GM10266 (cell line): ENCODE measurements at regions not wholly inside any gene's neighbourhood (a gene's known extent, or its start where the extent isn't known, plus 50 kb on each side); places are given as distances from the start of the nearest gene placed in this dataset.

Source experiments
- DNase-seq: peaks from one replicate; pipeline ENCODE4 v3.0.0; 2012; ENCODE audit errors: extremely low spot score
- TF ChIP-seq, protein P1 (sequence below): IDR thresholded peaks from 2 replicates; pipeline ENCODE4 v1.5.1; 2012; ENCODE audit warnings: mild to moderate bottlenecking, low read depth; ENCODE audit not compliant: control insufficient read depth, insufficient read depth; ENCODE audit errors: missing control alignments

DNA sequence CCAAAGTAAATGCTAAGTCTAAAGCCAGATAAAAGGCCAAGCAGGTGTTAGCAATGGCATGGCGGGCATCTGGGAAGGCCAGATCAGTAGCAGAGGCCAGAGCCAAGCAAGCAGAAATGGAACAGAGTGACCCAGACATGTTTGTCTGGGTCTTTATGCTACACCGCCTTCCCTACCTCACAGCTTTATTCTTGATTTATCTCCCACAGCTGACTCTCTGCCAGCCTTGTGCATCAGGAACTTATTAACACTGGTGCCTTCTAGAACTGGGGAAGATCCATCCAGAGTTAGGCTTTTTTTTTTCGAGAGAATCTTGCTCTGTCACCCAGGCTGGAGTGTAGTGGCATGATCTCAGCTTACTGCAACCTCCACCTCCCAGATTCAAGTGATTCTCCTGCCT is 112.5 kb upstream of the SLC44A1 start:
- TF ChIP-seq, protein P1, sequence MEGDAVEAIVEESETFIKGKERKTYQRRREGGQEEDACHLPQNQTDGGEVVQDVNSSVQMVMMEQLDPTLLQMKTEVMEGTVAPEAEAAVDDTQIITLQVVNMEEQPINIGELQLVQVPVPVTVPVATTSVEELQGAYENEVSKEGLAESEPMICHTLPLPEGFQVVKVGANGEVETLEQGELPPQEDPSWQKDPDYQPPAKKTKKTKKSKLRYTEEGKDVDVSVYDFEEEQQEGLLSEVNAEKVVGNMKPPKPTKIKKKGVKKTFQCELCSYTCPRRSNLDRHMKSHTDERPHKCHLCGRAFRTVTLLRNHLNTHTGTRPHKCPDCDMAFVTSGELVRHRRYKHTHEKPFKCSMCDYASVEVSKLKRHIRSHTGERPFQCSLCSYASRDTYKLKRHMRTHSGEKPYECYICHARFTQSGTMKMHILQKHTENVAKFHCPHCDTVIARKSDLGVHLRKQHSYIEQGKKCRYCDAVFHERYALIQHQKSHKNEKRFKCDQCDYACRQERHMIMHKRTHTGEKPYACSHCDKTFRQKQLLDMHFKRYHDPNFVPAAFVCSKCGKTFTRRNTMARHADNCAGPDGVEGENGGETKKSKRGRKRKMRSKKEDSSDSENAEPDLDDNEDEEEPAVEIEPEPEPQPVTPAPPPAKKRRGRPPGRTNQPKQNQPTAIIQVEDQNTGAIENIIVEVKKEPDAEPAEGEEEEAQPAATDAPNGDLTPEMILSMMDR = no peak
- DNase-seq = no peak

DNA sequence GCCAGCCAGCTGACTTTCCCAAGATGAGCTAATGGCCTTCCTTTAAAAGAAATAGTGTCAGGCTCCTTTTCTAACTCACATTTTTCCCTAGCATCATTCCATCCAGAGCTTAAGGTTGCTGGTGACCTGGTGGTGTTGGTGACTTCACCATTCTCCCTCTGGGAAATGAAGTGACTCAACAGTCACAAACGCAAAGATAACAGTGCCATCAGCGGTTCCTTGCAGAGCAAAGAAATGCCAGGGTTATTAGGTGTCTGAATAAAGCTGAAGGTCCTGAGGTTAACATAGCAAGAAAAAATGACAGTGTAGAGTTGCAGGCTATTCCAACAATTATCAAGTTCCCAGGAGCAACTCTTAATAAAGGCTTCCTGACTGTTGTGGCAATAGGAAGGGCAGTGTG is 111.8 kb upstream of the SLC44A1 start:
- TF ChIP-seq, protein P1 = no peak
- no peak for DNase-seq

DNA sequence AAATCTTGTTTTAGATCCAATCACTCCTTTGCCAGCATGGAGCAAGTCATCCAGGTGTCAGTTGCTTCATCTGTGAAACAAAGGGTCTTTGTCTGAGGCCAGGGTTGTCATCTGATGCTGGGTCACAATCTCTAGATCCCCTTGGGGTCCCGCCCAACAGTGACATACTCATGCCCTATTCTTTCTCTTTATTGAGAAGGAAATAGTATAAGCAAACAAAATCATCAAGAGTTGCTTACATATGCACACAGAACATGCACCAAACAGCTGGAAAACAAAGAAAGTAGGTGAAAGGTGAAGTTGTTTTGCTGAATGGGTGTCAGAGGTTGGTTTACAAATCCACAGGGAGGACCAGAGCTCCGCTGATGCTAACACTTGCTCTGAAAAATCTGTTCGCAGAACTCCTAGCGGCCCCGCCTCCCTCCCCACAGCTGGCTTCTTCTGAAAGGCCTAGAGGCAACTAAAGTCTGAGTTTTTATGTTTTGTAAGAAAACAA is 106.1 kb upstream of the SLC44A1 start:
- DNase-seq = no peak
- TF ChIP-seq, protein P1 = no peak

DNA sequence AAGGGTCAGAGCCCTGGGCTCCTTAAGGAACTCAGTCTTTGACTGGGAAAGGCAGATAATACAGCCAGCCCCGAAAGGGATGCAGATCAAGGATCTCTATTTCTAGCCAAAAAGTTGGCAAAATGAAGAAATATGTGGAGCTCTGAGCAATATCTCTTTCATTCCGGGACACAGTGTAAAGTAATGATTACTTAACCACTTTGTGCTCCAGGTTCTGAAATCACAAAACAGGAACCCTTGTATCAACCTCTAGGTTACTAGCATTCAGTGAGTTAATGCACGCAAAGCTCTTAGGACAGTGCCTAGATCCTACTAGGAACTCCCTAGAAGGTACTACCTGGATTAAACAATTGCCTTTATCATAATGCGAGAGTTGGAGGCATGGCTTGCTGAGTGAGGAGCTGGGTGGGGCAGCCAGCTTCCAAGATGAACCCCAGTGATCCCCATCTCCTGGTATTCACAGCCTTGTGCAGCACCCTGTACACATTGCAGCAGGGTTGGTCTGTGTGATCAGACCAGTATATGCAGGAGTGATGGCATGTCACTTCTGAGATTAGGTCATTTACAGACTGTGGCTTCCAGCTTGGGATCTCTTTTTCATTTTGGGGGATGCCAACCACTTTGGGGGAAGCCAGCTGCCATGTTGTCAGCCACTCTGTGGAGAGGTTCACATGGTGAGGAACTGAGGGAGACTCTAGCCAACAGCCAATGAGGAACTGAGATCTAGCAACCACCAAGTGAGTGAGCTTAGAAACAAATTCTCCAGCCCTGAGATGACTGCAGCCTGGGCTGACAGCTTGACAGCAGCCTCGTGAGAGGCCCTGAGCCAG is 103.1 kb upstream of the SLC44A1 start:
- DNase-seq = no peak
- TF ChIP-seq, protein P1 = no peak

DNA sequence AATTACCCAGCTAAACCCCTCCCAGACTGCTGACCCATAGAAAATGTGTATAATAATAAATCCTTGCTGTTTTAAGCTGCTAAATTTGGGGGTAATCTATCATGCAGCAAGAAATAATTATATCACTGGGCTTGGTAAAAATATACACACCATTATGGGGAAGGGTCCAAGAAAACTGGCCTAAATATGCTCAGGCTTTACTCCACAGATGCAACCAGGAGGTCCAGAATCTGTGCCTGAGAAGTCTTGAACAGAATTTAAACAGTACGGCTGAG is 102.5 kb upstream of the SLC44A1 start:
- TF ChIP-seq, protein P1 = no peak
- no peak for DNase-seq

DNA sequence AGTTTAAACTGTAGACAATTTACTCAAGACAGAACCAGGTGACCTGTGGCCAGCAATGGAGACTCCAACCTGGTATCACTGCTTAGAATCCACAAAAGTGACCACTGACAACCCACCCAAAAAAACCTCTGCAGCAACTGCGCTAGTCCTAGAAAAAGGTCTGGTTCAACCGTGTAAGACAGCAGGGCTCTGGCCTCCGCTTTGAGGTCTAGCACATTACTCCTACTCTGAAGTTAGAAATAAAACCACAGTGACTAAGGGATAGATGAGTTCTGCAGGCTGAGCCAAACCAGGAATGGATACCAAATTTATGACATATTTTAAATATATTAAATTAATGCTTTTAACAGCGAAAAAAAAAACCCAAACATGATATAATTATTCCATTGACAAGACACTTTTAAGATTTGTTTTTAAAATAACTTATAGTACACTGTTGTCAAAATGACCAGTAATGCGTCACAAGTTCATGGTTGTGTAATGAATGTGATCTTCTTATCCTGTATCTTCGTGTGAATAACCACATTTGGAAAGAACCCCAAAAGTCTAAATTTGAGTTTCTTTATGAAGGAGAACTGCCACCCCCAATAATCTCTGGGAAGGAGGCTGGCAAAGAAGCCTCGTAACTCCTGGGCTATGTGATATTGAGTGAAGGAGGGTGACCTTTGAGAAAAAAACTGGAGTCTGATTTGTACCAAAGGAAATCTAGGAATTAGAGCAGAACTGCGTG is 101.9 kb upstream of the SLC44A1 start:
- DNase-seq = no peak
- TF ChIP-seq, protein P1 = no peak

DNA sequence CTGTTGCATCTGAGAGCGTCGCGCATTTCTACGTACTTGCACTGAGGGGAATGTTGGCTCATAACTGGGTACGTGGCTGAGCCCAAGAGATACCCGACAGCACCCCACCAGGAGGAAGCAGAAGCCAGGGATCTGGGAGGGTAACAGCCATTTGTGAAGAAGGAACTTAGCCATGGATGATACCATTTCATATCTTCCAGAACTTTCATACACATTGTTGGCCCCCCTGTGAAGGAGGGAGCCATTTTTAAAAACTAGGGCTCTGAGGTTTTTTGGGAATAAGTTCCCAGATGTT is 101.4 kb upstream of the SLC44A1 start:
- TF ChIP-seq, protein P1 = no peak
- DNase-seq = no peak
